Liver (tissue), 8 donors: ENCODE measurements at regions not wholly inside any gene's neighbourhood (a gene's known extent, or its start where the extent isn't known, plus 50 kb on each side); places are given as distances from the start of the nearest gene placed in this dataset.

Experiments used
- DNase-seq: peaks from one replicate; pipeline ENCODE4 v3.0.0-alpha.2; 2017; ENCODE audit warnings: low spot score
- H3K27ac ChIP-seq, 2 donors: one replicate each; pipeline ENCODE4 v1.7.0; 2013; ENCODE audit warnings: inconsistent platforms in 2 of 2, low read length in 2 of 2, control low read depth in 1 of 2, low read depth in 1 of 2, mild to moderate bottlenecking in 1 of 2
- H3K27me3 ChIP-seq, 4 donors: one replicate each; pipeline versions ENCODE4 v1.6.1 to v1.7.0; 2013; ENCODE audit warnings: low read length in 3 of 4, inconsistent platforms in 1 of 4, mild to moderate bottlenecking in 1 of 4, moderate library complexity in 1 of 4; ENCODE audit not compliant: control insufficient read depth in 4 of 4, insufficient read depth in 4 of 4
- H3K36me3 ChIP-seq, 4 donors: one replicate each; pipeline versions ENCODE4 v1.6.1 to v1.7.0; 2013; ENCODE audit warnings: low read length in 3 of 4, mild to moderate bottlenecking in 3 of 4, low read depth in 1 of 4, moderate library complexity in 1 of 4; ENCODE audit not compliant: control insufficient read depth in 4 of 4, insufficient read depth in 3 of 4
- H3K4me1 ChIP-seq, 4 donors: one replicate each; pipeline versions ENCODE4 v1.6.1 to v1.7.0; 2013; ENCODE audit warnings: low read length in 3 of 4, mild to moderate bottlenecking in 3 of 4, moderate library complexity in 1 of 4; ENCODE audit not compliant: control insufficient read depth in 4 of 4, insufficient read depth in 4 of 4
- H3K4me3 ChIP-seq, 3 donors: one replicate each; pipeline versions ENCODE4 v1.6.1 to v1.7.0; 2013; ENCODE audit warnings: low read length in 3 of 3, control low read depth in 1 of 3, low read depth in 1 of 3, mild to moderate bottlenecking in 1 of 3
- H3K9ac ChIP-seq, 2 donors: one replicate each; pipeline ENCODE4 v1.7.0; 2013; ENCODE audit warnings: low read length in 2 of 2, mild to moderate bottlenecking in 2 of 2, moderate library complexity in 2 of 2, control low read depth in 1 of 2, low read depth in 1 of 2
- H3K9me3 ChIP-seq, 4 donors: one replicate each; pipeline versions ENCODE4 v1.6.1 to v1.7.0; 2013; ENCODE audit warnings: low read length in 3 of 4; ENCODE audit not compliant: control insufficient read depth in 4 of 4
- ATF3 ChIP-seq: IDR thresholded peaks from 2 replicates; pipeline ENCODE4 v1.6.1; 2016; ENCODE audit warnings: antibody characterized with exemption
- CTCF ChIP-seq: fragments of 150-350 bp; IDR thresholded peaks from 2 replicates; pipeline ENCODE4 v1.5.1; 2017; ENCODE audit warnings: improper control_type of control experiment, low read depth, low read length; ENCODE audit not compliant: missing input control
- EGR1 ChIP-seq, 2 donors: IDR thresholded peaks; 2 replicates each; pipeline ENCODE4 v1.6.1; 2016 to 2018; ENCODE audit warnings: antibody characterized with exemption in 2 of 2, low read depth in 2 of 2
- GABPA ChIP-seq, 2 donors: IDR thresholded peaks in 1 of 2; conservative IDR thresholded peaks in 1 of 2; 2 replicates each; pipeline ENCODE4 v1.6.1; 2016; ENCODE audit warnings: antibody characterized with exemption in 2 of 2, mild to moderate bottlenecking in 1 of 2, moderate library complexity in 1 of 2
- HNF4A ChIP-seq, 2 donors: conservative IDR thresholded peaks; 2 replicates each; pipeline ENCODE4 v1.6.1; 2016; ENCODE audit warnings: antibody characterized with exemption in 2 of 2, mild to moderate bottlenecking in 2 of 2
- JUND ChIP-seq, 2 donors: IDR thresholded peaks; 2 replicates each; pipeline ENCODE4 v1.6.1; 2016; ENCODE audit warnings: antibody characterized with exemption in 2 of 2
- MAX ChIP-seq: IDR thresholded peaks from 2 replicates; pipeline ENCODE4 v1.6.1; 2016; ENCODE audit warnings: antibody characterized with exemption
- RAD21 ChIP-seq, 2 donors: IDR thresholded peaks; 2 replicates each; pipeline ENCODE4 v1.6.1; 2016; ENCODE audit warnings: antibody characterized with exemption in 2 of 2, mild to moderate bottlenecking in 2 of 2
- REST ChIP-seq: IDR thresholded peaks from 2 replicates; pipeline ENCODE4 v1.6.1; 2016; ENCODE audit warnings: antibody characterized with exemption, mild to moderate bottlenecking
- TAF1 ChIP-seq: conservative IDR thresholded peaks from 2 replicates; pipeline ENCODE4 v1.6.1; 2016; ENCODE audit warnings: antibody characterized with exemption, mild to moderate bottlenecking
- YY1 ChIP-seq: IDR thresholded peaks from 2 replicates; pipeline ENCODE4 v1.6.1; 2016; ENCODE audit warnings: antibody characterized with exemption, mild to moderate bottlenecking
- ZBTB33 ChIP-seq: IDR thresholded peaks from 2 replicates; pipeline ENCODE4 v1.6.1; 2016; ENCODE audit warnings: antibody characterized with exemption
- WGBS: extraction: QIAGEN DNeasy Blood & Tissue Kit; methylation state at CpG from one replicate; pipeline ENCODE4 v1.1.7; 2013; 5-methylcytosine and 5-hydroxymethylcytosine counted together
- donor health status: healthy.
- donor health status: healthy.
- donor health status: healthy.
- donor health status: healthy.
- donor health status: healthy.

- Histone ChIP-seq H3K4me3 (no peak overlapping the region), H3K4me1 (no peaks in the 10 kb centered on the region)
- DNase-seq: no peak
These were observed 471.0 kb downstream of the TBC1D4 start for GRCh38 chr13:75010941-75011340.

GRCh38 chr13:75008926-75009325 is 473.0 kb downstream of the TBC1D4 start:
- Histone ChIP-seq H3K9me3 (no peaks in the 10 kb centered on the region), H3K27me3 (no peaks in the 10 kb centered on the region), H3K4me3 (no peak overlapping the region), H3K27ac (no peak overlapping the region), H3K9ac (no peak overlapping the region), H3K4me1 (no peaks in the 10 kb centered on the region), H3K36me3 (no peaks in the 10 kb centered on the region)
- TF ChIP-seq TAF1 (no peak), RAD21 (IDR thresholded peaks at IDR 0.05) (no peak), EGR1 (IDR thresholded peaks at IDR 0.05; ENCODE audit: low read depth in 2 of 2) (no peak), GABPA (IDR thresholded peaks at IDR 0.05 in 1 of 2, conservative IDR thresholded peaks at IDR 0.05 in 1 of 2) (no peak), HNF4A (conservative IDR thresholded peaks at IDR 0.05) (no peak), CTCF (no peak), ZBTB33 (no peak), REST (no peak), YY1 (no peak), ATF3 (no peak)
- no peak for DNase-seq

More at GRCh38 chr13:75010941-75011340, 471.0 kb downstream of the TBC1D4 start:
- no peak for TF ChIP-seq TAF1
- no peak for TF ChIP-seq HNF4A (conservative IDR thresholded peaks at IDR 0.05)
- no peak for TF ChIP-seq MAX
- TF ChIP-seq JUND (IDR thresholded peaks at IDR 0.05): no peak
- no peak for TF ChIP-seq ZBTB33
- no peak for TF ChIP-seq ATF3
- TF ChIP-seq GABPA (IDR thresholded peaks at IDR 0.05 in 1 of 2, conservative IDR thresholded peaks at IDR 0.05 in 1 of 2): no peak
- H3K9me3 ChIP-seq: no peaks in the 10 kb centered on the region
- H3K27ac ChIP-seq: no peak overlapping the region
- no peak overlapping the region for H3K9ac ChIP-seq
- H3K36me3 ChIP-seq: no peaks in the 10 kb centered on the region
- no peaks in the 10 kb centered on the region for H3K27me3 ChIP-seq
- 82% methylated on average over 4 of the region's 4 CpGs for WGBS
